Heart right ventricle (tissue), 16 donors: ENCODE measurements at regions not wholly inside any gene's neighbourhood (a gene's known extent, or its start where the extent isn't known, plus 50 kb on each side); places are given as distances from the start of the nearest gene placed in this dataset.
"Not testable (repeated sequence)": the region's sequence is repeated elsewhere in the genome, so short reads cannot be mapped to it uniquely, and the experiment has no call there.

Source experiments
- ATAC-seq, 8 donors: fragments of 200-7000 bp; cut with Tn5 transposase; one replicate each; pipeline ENCODE4 v1.9.1; 2020; ENCODE audit warnings: mild to moderate bottlenecking in 8 of 8, moderate library complexity in 8 of 8, moderate number of reproducible peaks in 1 of 8
- DNase-seq, 2 donors: peaks; one replicate each; pipeline ENCODE4 v3.0.0-alpha.2; 2020
- H3K27ac ChIP-seq, 10 donors: fragments of 200-600 bp; sonication (generic) in 2 of 10; one replicate each; pipeline versions ENCODE4 v1.5.0 to v1.8.0; 2020 to 2022; ENCODE audit warnings: mild to moderate bottlenecking in 3 of 10
- H3K27me3 ChIP-seq, 7 donors: fragments of 200-600 bp; one replicate each; pipeline ENCODE4 v1.8.0; 2021 to 2022; ENCODE audit warnings: mild to moderate bottlenecking in 2 of 7
- H3K36me3 ChIP-seq, 9 donors: fragments of 200-600 bp; sonication (generic) in 1 of 9; one replicate each; pipeline versions ENCODE4 v1.5.0 to v1.8.0; 2020 to 2022; ENCODE audit warnings: mild to moderate bottlenecking in 2 of 9
- H3K4me1 ChIP-seq, 9 donors: fragments of 200-600 bp; sonication (generic) in 1 of 9; one replicate each; pipeline versions ENCODE4 v1.5.0 to v1.8.0; 2020 to 2022; ENCODE audit warnings: mild to moderate bottlenecking in 4 of 9
- H3K4me3 ChIP-seq, 10 donors: fragments of 200-600 bp; sonication (generic) in 2 of 10; one replicate each; pipeline versions ENCODE4 v1.5.0 to v1.8.0; 2020 to 2022; ENCODE audit warnings: mild to moderate bottlenecking in 7 of 10, moderate library complexity in 2 of 10
- H3K9me3 ChIP-seq, 11 donors: fragments of 200-600 bp in 10 of 11; sonication (generic) in 2 of 11; one replicate each; pipeline versions ENCODE4 v1.5.0 to v1.8.0; 2013 to 2022; ENCODE audit warnings: mild to moderate bottlenecking in 2 of 11, control low read depth in 1 of 11, moderate library complexity in 1 of 11
- WGBS, 2 donors: extraction: QIAGEN DNeasy Blood & Tissue Kit; methylation state at CpG; one replicate each; pipeline ENCODE4 v1.1.7; 2013; ENCODE audit warnings: inconsistent platforms in 1 of 2; 5-methylcytosine and 5-hydroxymethylcytosine counted together
- intact Hi-C, 10 donors: fragments of 100-400 bp; cut with DNase I; formaldehyde crosslinking; loops; one replicate each; pipeline versions ENCODE4 v1.11.1 to v1.14.2; 2022
- TF ChIP-seq, protein P1 (sequence below), 9 donors: fragments of 200-600 bp; sonication (generic) in 2 of 9; IDR thresholded peaks; one replicate each; pipeline versions ENCODE4 v1.5.0 to v1.8.0; 2021 to 2022; ENCODE audit warnings: antibody characterized with exemption in 9 of 9, mild to moderate bottlenecking in 5 of 9, moderate library complexity in 1 of 9
- donor health status: Arrhythmogenic right ventricular cardiomyopathy.
- donor health status: ischemic (EF 13 %, LVEDD 7.1; RV severe dilation, severe dysfunction).
- donor health status: healthy with polysubstance abuse.
- donor health status: DM: no; HTN: yes; CAD: no.
- donor health status: DM: no; HTN: no; CAD: no.
- donor health status: ischemic (EF 25% LVEDD 6.9; RV normal size, moderate dysfunction).
- donor health status: ischemic (EF 25% LVEDD 5.7; RV mildly dilated, moderate dysfunction).
- donor health status: healthy.
- donor health status: DM: yes; HTN: yes; CAD: no.
- donor health status: Ischemic cardiomyopathy.
- donor health status: ischemic (EF 35%, LVEDD 5.7; RV mildly dilated, moderate dysfunction).
- donor health status: nonischemic (EF 11% LVEDD 7.7; RV severe dilation, severe dysfunction).
- donor health status: DM: yes; HTN: yes; CAD: no.
- donor health status: PGD.
- donor health status: ischemic (EF 29% LVEDD 5.4; RV normal size, mild dysfunction).
- donor health status: nonischemic (EF 23%, LVEDD 6.1; RV moderate dilation, normal function).

DNA sequence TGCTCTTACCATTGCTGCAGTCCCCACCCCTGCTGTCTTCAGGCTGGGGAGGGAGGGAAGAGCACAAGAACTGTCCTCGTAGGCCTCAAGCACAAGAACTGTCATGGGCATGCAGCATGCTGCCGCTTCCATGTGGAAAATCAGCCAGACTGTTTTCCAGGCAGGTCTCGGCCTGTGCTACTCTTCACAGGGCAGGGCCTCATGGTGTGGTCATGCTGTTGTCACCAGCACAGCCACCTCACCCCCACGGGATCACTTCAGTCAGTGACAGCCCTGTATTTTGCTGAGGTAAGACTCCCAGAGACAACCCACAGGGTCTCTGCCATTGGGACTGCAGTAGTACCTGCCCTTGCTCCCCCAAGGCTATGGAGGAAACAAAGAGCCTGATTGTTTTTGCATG lies 205.3 kb downstream of the NAP1L3 start:
- ATAC-seq (no peak), DNase-seq (no peak)
- H3K4me1 ChIP-seq, result no peaks in the 10 kb centered on the region
- intact Hi-C loops, result no loop called here
- 57 to 82% methylated on average over 4 of the region's 4 CpGs for WGBS, 2 donors
- H3K9me3 ChIP-seq, result no peaks in the 10 kb centered on the region
- TF ChIP-seq, protein P1, sequence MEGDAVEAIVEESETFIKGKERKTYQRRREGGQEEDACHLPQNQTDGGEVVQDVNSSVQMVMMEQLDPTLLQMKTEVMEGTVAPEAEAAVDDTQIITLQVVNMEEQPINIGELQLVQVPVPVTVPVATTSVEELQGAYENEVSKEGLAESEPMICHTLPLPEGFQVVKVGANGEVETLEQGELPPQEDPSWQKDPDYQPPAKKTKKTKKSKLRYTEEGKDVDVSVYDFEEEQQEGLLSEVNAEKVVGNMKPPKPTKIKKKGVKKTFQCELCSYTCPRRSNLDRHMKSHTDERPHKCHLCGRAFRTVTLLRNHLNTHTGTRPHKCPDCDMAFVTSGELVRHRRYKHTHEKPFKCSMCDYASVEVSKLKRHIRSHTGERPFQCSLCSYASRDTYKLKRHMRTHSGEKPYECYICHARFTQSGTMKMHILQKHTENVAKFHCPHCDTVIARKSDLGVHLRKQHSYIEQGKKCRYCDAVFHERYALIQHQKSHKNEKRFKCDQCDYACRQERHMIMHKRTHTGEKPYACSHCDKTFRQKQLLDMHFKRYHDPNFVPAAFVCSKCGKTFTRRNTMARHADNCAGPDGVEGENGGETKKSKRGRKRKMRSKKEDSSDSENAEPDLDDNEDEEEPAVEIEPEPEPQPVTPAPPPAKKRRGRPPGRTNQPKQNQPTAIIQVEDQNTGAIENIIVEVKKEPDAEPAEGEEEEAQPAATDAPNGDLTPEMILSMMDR (IDR thresholded peaks at IDR 0.05), result no peak
- H3K27me3 ChIP-seq, result peaks cover 0 to 4% (median 0%) of the 10 kb centered on the region in 7 donors
- no peaks in the 10 kb centered on the region for H3K36me3 ChIP-seq
- H3K27ac ChIP-seq, result no peak overlapping the region
- H3K4me3 ChIP-seq, result no peak overlapping the region

DNA sequence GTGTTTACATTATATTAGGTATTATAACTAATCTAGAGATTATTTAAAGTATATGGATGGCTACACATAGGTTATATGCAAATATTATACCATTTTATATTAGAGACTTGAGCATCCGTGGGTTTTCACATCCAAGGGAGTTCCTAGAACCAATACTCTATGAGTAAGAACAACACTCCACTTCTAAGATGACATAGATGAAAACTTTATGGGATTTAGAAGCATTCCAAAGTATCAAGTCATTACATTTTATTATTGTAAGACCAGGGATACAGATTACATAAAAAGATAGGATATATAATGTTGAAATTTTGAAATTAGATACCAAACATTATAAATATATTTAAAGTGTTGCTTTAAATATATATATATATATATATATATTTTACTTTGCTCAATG lies 207.0 kb downstream of the NAP1L3 start:
- Histone ChIP-seq H3K4me1 (no peaks in the 10 kb centered on the region), H3K4me3 (no peak overlapping the region), H3K27ac (no peak overlapping the region), H3K36me3 (no peaks in the 10 kb centered on the region), H3K9me3 (no peaks in the 10 kb centered on the region), H3K27me3 (peaks cover 0 to 4% (median 0%) of the 10 kb centered on the region in 7 donors)
- intact Hi-C loops, result no loop called here
- ATAC-seq (no peak), DNase-seq (no peak)
- TF ChIP-seq, protein P1 (IDR thresholded peaks at IDR 0.05), result no peak
- WGBS, 2 donors, result 68 to 73% methylated on average over 1 of the region's 1 CpG

DNA sequence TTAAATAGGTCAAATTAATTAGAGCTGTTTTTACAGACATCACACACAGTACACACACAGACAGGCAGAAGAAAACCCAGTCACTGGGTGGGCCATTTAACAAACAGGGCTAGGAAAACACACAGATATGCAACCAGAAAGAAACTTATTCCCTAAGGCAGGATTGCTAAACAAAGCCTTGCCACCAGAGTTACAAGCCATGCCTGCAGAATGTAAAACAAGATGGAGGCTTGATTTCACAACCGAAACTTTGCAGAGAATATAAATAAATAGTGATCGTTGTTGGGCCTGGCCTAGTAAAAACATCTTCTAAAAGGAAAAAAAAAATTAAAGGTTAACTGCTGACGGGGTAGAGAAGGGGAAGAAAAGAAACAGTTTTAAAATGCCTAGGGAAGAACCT lies 212.3 kb downstream of the NAP1L3 start:
- TF ChIP-seq, protein P1 (IDR thresholded peaks at IDR 0.05), result no peak
- H3K27ac ChIP-seq, result no peak overlapping the region
- no peaks in the 10 kb centered on the region for H3K27me3 ChIP-seq
- DNase-seq (no peak), ATAC-seq (no peak)
- H3K4me3 ChIP-seq, result no peak overlapping the region
- no peaks in the 10 kb centered on the region for H3K4me1 ChIP-seq
- H3K36me3 ChIP-seq, result no peaks in the 10 kb centered on the region
- intact Hi-C loops, result no loop called here
- WGBS, 2 donors, result 56 to 84% methylated on average over 3 of the region's 3 CpGs
- H3K9me3 ChIP-seq, result no peaks in the 10 kb centered on the region

DNA sequence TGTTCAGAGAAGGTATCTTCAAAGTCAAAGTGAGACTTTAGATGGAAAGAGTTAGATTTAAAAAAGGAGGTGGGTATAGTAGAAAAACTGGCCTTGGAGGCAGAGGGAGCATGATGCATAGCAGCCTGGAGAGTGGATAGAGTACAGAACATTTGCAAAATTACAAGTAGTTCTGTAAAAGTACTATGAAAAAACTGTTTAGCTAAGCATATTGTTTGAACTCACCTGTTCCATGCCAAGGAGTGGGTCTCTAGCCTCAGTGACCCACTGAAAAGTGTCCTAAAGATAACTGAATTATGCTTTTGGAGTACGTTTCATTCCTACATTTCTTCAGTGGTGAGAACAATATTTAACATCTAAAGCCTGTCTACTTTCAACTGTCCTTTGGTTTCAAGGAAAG lies 218.9 kb downstream of the NAP1L3 start:
- TF ChIP-seq, protein P1 (IDR thresholded peaks at IDR 0.05), result no peak
- H3K27ac ChIP-seq, result no peak overlapping the region
- peaks cover 0 to 8% (median 0%) of the 10 kb centered on the region in 7 donors for H3K27me3 ChIP-seq
- H3K9me3 ChIP-seq, result no peaks in the 10 kb centered on the region
- DNase-seq (no peak), ATAC-seq (no peak)
- no peak overlapping the region for H3K4me3 ChIP-seq
- intact Hi-C loops, result no loop called here
- 40 to 59% methylated on average over 1 of the region's 1 CpG for WGBS, 2 donors
- H3K4me1 ChIP-seq, result no peaks in the 10 kb centered on the region
- H3K36me3 ChIP-seq, result no peaks in the 10 kb centered on the region

DNA sequence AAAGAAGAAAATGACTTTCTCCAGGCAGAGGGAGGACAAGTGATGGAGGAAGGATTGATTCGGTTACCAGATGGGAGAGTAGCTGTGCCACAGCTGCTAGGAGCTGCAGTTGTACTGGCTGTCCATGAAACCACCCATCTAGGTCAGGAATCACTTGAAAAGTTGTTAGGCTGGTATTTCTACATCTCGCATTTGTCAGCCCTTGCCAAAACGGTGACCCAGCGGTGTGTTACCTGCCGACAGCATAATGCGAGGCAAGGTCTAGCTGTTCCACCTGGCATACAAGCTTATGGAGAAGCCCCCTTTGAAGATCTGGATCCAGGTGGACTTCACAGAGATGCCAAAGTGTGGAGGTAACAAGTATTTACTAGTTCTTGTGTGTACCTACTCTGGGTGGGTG lies 238.7 kb downstream of the NAP1L3 start:
- H3K4me3 ChIP-seq, intact Hi-C loops, H3K9me3 ChIP-seq, H3K27ac ChIP-seq, H3K36me3 ChIP-seq, H3K27me3 ChIP-seq, ATAC-seq, DNase-seq, H3K4me1 ChIP-seq: not testable (repeated sequence)
- 94 to 95% methylated on average over 6 of the region's 6 CpGs for WGBS, 2 donors
